Left cardiac atrium (tissue), 4 donors: ENCODE measurements at regions not wholly inside any gene's neighbourhood (a gene's known extent, or its start where the extent isn't known, plus 50 kb on each side); places are given as distances from the start of the nearest gene placed in this dataset.
A peak's percentile ranks its signal among the peaks of the same experiment; 100 is the strongest.
"Not testable (repeated sequence)": the region's sequence is repeated elsewhere in the genome, so short reads cannot be mapped to it uniquely, and the experiment has no call there.

Source experiments
- ATAC-seq, 2 donors: fragments of 200-7000 bp; cut with Tn5 transposase; one replicate each; pipeline ENCODE4 v1.9.1; 2020; ENCODE audit warnings: mild to moderate bottlenecking in 2 of 2, moderate library complexity in 2 of 2
- DNase-seq: peaks from one replicate; pipeline ENCODE4 v3.0.0-alpha.2; 2020
- intact Hi-C, 2 donors: fragments of 100-400 bp; cut with DNase I; formaldehyde crosslinking; loops; one replicate each; pipeline versions ENCODE4 v1.14.1 to v1.15.1; 2022 to 2023
- donor health status: DM: no; HTN: yes; CAD: no.
- donor health status: DM: no; HTN: yes; CAD: no; lungs with severe emphysema.
- donor health status: DM: yes; HTN: yes; CAD: no.
- donor health status: Dilated cardiomyopathy.

GRCh38 chr7:29619111-29619510 is 55.5 kb downstream of the PRR15 start:
- ATAC-seq, result no peak
- intact Hi-C loops, result no loop called here
- DNase-seq, result no peak

- ATAC-seq (no peak), DNase-seq (no peak)
- intact Hi-C loops, result loop anchor here in 1 of 2 donors (10.0 kb wide), 1 partner anchor 305 kb away; no protein-coding TSS in a partner anchor
Measured at GRCh38 chr7:29619848-29620555, 56.4 kb downstream of the PRR15 start.

GRCh38 chr7:29620556-29620930 is 56.9 kb downstream of the PRR15 start:
- ATAC-seq (no peak), DNase-seq (no peak)
- intact Hi-C loops, result loop anchor here in 1 of 2 donors (10.0 kb wide), 1 partner anchor 304 kb away; no protein-coding TSS in a partner anchor

- ATAC-seq, result peak in 1 of 2 donors; percentile 98
- DNase-seq, result peak; percentile 33
- intact Hi-C loops, result loop anchor here in 1 of 2 donors (10.0 kb wide), 1 partner anchor 302 kb away; no protein-coding TSS in a partner anchor
Measured at GRCh38 chr7:29622335-29623265, 59.0 kb downstream of the PRR15 start.

- ATAC-seq (no peak), DNase-seq (no peak)
- intact Hi-C loops, result loop anchor here in 1 of 2 donors (10.0 kb wide), 1 partner anchor 301 kb away; no protein-coding TSS in a partner anchor
Measured at GRCh38 chr7:29623973-29624372, 60.3 kb downstream of the PRR15 start.

GRCh38 chr7:29626730-29627129 is 63.1 kb downstream of the PRR15 start:
- intact Hi-C loops, result loop anchor here in 1 of 2 donors (10.0 kb wide), 1 partner anchor 298 kb away; no protein-coding TSS in a partner anchor
- ATAC-seq (no peak), DNase-seq (no peak)

GRCh38 chr7:29627631-29628030 is 64.0 kb downstream of the PRR15 start:
- ATAC-seq, result no peak
- no peak for DNase-seq
- intact Hi-C loops, result loop anchor here in 1 of 2 donors (10.0 kb wide), 1 partner anchor 297 kb away; no protein-coding TSS in a partner anchor

- intact Hi-C loops, result loop anchor here in 1 of 2 donors (10.0 kb wide), 1 partner anchor 295 kb away; no protein-coding TSS in a partner anchor
- no peak for DNase-seq
- no peak for ATAC-seq
Measured at GRCh38 chr7:29629507-29629906, 65.9 kb downstream of the PRR15 start.

GRCh38 chr7:29635067-29636008 is 71.7 kb downstream of the PRR15 start:
- not testable (repeated sequence) for DNase-seq
- intact Hi-C loops, result loop anchor here in 1 of 2 donors (5.0 to 10.0 kb wide), 2 partner anchors 119 to 287 kb away; no protein-coding TSS in a partner anchor
- peak in 1 of 2 donors; percentile 89 for ATAC-seq

- no peak for DNase-seq
- intact Hi-C loops, result loop anchor here in 1 of 2 donors (5.0 to 10.0 kb wide), 2 partner anchors 119 to 286 kb away; no protein-coding TSS in a partner anchor
- no peak for ATAC-seq
Measured at GRCh38 chr7:29636009-29636351, 72.3 kb downstream of the PRR15 start.

GRCh38 chr7:29637374-29637773 is 73.7 kb downstream of the PRR15 start:
- ATAC-seq (no peak), DNase-seq (no peak)
- intact Hi-C loops, result loop anchor here in 1 of 2 donors (5.0 to 10.0 kb wide), 2 partner anchors 117 to 285 kb away; no protein-coding TSS in a partner anchor

GRCh38 chr7:29638841-29639240 is 75.2 kb downstream of the PRR15 start:
- intact Hi-C loops, result loop anchor here in 1 of 2 donors (5.0 to 10.0 kb wide), 2 partner anchors 116 to 283 kb away; no protein-coding TSS in a partner anchor
- DNase-seq, result not testable (repeated sequence)

GRCh38 chr7:29639386-29639785 is 75.8 kb downstream of the PRR15 start:
- ATAC-seq (no peak), DNase-seq (no peak)
- intact Hi-C loops, result loop anchor here in 1 of 2 donors (5.0 to 10.0 kb wide), 2 partner anchors 115 to 283 kb away; no protein-coding TSS in a partner anchor

More at GRCh38 chr7:29638841-29639240, 75.2 kb downstream of the PRR15 start:
- ATAC-seq, result not testable (repeated sequence)

GRCh38 chr7:29639886-29640595 is 76.4 kb downstream of the PRR15 start:
- intact Hi-C loops, result loop anchor here in 1 of 2 donors (5.0 to 10.0 kb wide), 2 partner anchors 115 to 282 kb away; no protein-coding TSS in a partner anchor
- ATAC-seq, result no peak

GRCh38 chr7:29641651-29642050 is 78.0 kb downstream of the PRR15 start:
- DNase-seq (no peak), ATAC-seq (peak in 1 of 2 donors; percentile 16)
- intact Hi-C loops, result no loop called here

More at GRCh38 chr7:29639886-29640595, 76.4 kb downstream of the PRR15 start:
- no peak for DNase-seq

- ATAC-seq, result peak in 1 of 2 donors; percentile 15
- intact Hi-C loops, result no loop called here
- DNase-seq, result no peak
Measured at GRCh38 chr7:29642494-29643155, 79.0 kb downstream of the PRR15 start.

GRCh38 chr7:29646116-29646515 is 82.5 kb downstream of the PRR15 start:
- intact Hi-C loops, DNase-seq: not testable (repeated sequence)
- peak in 1 of 2 donors; percentile 8 for ATAC-seq
